ENCODE measurements at regions not wholly inside any gene's neighbourhood (a gene's known extent, or its start where the extent isn't known, plus 50 kb on each side); places are given as distances from the start of the nearest gene placed in this dataset. TPM values are rescaled to one million over a fixed set of nuclear protein-coding genes. Genes with fewer than 3 reads are reported as not detected.

Small RNAs in the stretch of these regions (microRNA-seq; reads per million reads assigned to microRNA genes)
- gene MIR4300 (ENCODE audit: borderline number of aligned reads, borderline replicate concordance): not detected

Small RNAs in the stretch of these regions (small RNA-seq; reads per million reads assigned to genes)
- gene AP002802.2 (ENCODE audit: insufficient read depth, insufficient read length, low read depth, low replicate concordance) (not detected), gene MIR4300 (ENCODE audit: insufficient read depth, insufficient read length, low read depth, low replicate concordance) (not detected), gene MTND4LP18 (ENCODE audit: insufficient read depth, insufficient read length, low read depth, low replicate concordance) (not detected), gene RNU6-544P (ENCODE audit: insufficient read depth, insufficient read length, low read depth, low replicate concordance) (not detected)
